WTC11 (cell line): ENCODE measurements at regions not wholly inside any gene's neighbourhood (a gene's known extent, or its start where the extent isn't known, plus 50 kb on each side); places are given as distances from the start of the nearest gene placed in this dataset.

Experiments
- ATAC-seq: fragments of 200-7000 bp; cut with Tn5 transposase; 2 replicates; pipeline ENCODE4 v1.10.0; 2021; ENCODE audit warnings: mild to moderate bottlenecking, moderate library complexity
- CTCF ChIA-PET: fragments of 300-600 bp; sonication (Branson Sonifier 250); formaldehyde crosslinking; loops from one replicate; lab custom pipeline; 2021; ENCODE audit warnings: antibody characterized with exemption; lab: Charles Lee
- POLR2A ChIA-PET: fragments of 350-600 bp; sonication (Branson Sonifier 250); formaldehyde crosslinking; loops from one replicate; lab custom pipeline; 2021; ENCODE audit warnings: antibody characterized with exemption; lab: Charles Lee
- DNase-seq: peaks from one replicate; pipeline ENCODE4 v3.0.0; 2021; ENCODE audit warnings: low spot score
- H3K27ac Mint-ChIP-seq: 2 replicates; pipeline ENCODE4 v1.8.0; 2021; ENCODE audit warnings: mixed read lengths
- H3K27me3 Mint-ChIP-seq: 2 replicates; pipeline ENCODE4 v1.8.0; 2021; ENCODE audit warnings: low read depth, mild to moderate bottlenecking, moderate library complexity, mixed read lengths
- H3K36me3 Mint-ChIP-seq: 2 replicates; pipeline ENCODE4 v1.8.0; 2021; ENCODE audit warnings: mixed read lengths
- H3K4me1 Mint-ChIP-seq: 2 replicates; pipeline ENCODE4 v1.8.0; 2022; ENCODE audit warnings: mixed read lengths
- H3K4me3 Mint-ChIP-seq: 2 replicates; pipeline ENCODE4 v1.8.0; 2021; ENCODE audit warnings: mild to moderate bottlenecking, moderate library complexity, mixed read lengths
- H3K9me3 Mint-ChIP-seq: 2 replicates; pipeline ENCODE4 v1.8.0; 2021; ENCODE audit warnings: mixed read lengths
- ATF3 ChIP-seq: sonication (generic); formaldehyde crosslinking; conservative IDR thresholded peaks from 2 replicates; pipeline ENCODE4 v1.8.1; 2022; ENCODE audit warnings: mild to moderate bottlenecking, missing genetic modification reagents
- E2F5 ChIP-seq: sonication (generic); formaldehyde crosslinking; IDR thresholded peaks from 2 replicates; pipeline ENCODE4 v1.8.1; 2022; ENCODE audit warnings: mild to moderate bottlenecking, moderate library complexity, missing genetic modification reagents
- FOXP4 ChIP-seq: sonication (generic); formaldehyde crosslinking; IDR thresholded peaks from 2 replicates; pipeline ENCODE4 v1.8.0; 2022; ENCODE audit warnings: mild to moderate bottlenecking, missing genetic modification reagents
- NFE2L1 ChIP-seq: sonication (generic); formaldehyde crosslinking; IDR thresholded peaks from 2 replicates; pipeline ENCODE4 v1.8.1; 2023; ENCODE audit warnings: missing genetic modification reagents
- NR1H2 ChIP-seq: sonication (generic); formaldehyde crosslinking; IDR thresholded peaks from 2 replicates; pipeline ENCODE4 v1.9.0; 2021; ENCODE audit warnings: mild to moderate bottlenecking, moderate library complexity, missing genetic modification reagents
- NR3C1 ChIP-seq: sonication (generic); formaldehyde crosslinking; conservative IDR thresholded peaks from 2 replicates; pipeline ENCODE4 v1.8.1; 2023; ENCODE audit warnings: low read depth, mild to moderate bottlenecking, missing genetic modification reagents
- RELA ChIP-seq: sonication (generic); formaldehyde crosslinking; IDR thresholded peaks from 2 replicates; pipeline ENCODE4 v1.8.1; 2022; ENCODE audit warnings: missing genetic modification reagents, mild to moderate bottlenecking, borderline replicate concordance
- RORB ChIP-seq: fragments of 250-450 bp; sonication (Bioruptor Pico); IDR thresholded peaks from 2 replicates; pipeline ENCODE4 v1.9.0; 2021; ENCODE audit warnings: mild to moderate bottlenecking
- TEAD1 ChIP-seq: sonication (generic); formaldehyde crosslinking; IDR thresholded peaks from 2 replicates; pipeline ENCODE4 v1.8.0; 2022; ENCODE audit warnings: mild to moderate bottlenecking, missing genetic modification reagents
- USF2 ChIP-seq: sonication (generic); formaldehyde crosslinking; IDR thresholded peaks from 2 replicates; pipeline ENCODE4 v1.8.1; 2023; ENCODE audit warnings: mild to moderate bottlenecking, missing genetic modification reagents, moderate library complexity
- ZNF416 ChIP-seq: fragments of 250-450 bp; sonication (Bioruptor Pico); IDR thresholded peaks from 2 replicates; pipeline ENCODE4 v1.9.0; 2021; ENCODE audit warnings: mild to moderate bottlenecking, inconsistent platforms
- ZNF671 ChIP-seq: fragments of 250-450 bp; sonication (Bioruptor Pico); IDR thresholded peaks from 2 replicates; pipeline ENCODE4 v1.8.0; 2021; ENCODE audit warnings: mild to moderate bottlenecking
- ZSCAN18 ChIP-seq: fragments of 250-450 bp; sonication (Bioruptor Pico); IDR thresholded peaks from 2 replicates; pipeline ENCODE4 v2.1.2; 2022; ENCODE audit warnings: mild to moderate bottlenecking, moderate library complexity
- TF ChIP-seq, protein P1 (sequence below): fragments of 200-600 bp; IDR thresholded peaks from 2 replicates; pipeline ENCODE4 v1.8.0; 2022; ENCODE audit warnings: antibody characterized with exemption
- TF ChIP-seq, protein P2 (sequence below): fragments of 250-450 bp; sonication (Bioruptor Pico); IDR thresholded peaks from 2 replicates; pipeline ENCODE4 v1.9.0; 2021; ENCODE audit warnings: mild to moderate bottlenecking
- TF ChIP-seq, protein P3 (sequence below): sonication (generic); formaldehyde crosslinking; IDR thresholded peaks from 2 replicates; pipeline ENCODE4 v1.8.1; 2023; ENCODE audit warnings: mild to moderate bottlenecking, moderate library complexity, missing genetic modification reagents
- TF ChIP-seq, protein P4 (sequence below): sonication (generic); formaldehyde crosslinking; IDR thresholded peaks from 2 replicates; pipeline ENCODE4 v1.8.1; 2023; ENCODE audit warnings: mild to moderate bottlenecking, missing genetic modification reagents

DNA sequence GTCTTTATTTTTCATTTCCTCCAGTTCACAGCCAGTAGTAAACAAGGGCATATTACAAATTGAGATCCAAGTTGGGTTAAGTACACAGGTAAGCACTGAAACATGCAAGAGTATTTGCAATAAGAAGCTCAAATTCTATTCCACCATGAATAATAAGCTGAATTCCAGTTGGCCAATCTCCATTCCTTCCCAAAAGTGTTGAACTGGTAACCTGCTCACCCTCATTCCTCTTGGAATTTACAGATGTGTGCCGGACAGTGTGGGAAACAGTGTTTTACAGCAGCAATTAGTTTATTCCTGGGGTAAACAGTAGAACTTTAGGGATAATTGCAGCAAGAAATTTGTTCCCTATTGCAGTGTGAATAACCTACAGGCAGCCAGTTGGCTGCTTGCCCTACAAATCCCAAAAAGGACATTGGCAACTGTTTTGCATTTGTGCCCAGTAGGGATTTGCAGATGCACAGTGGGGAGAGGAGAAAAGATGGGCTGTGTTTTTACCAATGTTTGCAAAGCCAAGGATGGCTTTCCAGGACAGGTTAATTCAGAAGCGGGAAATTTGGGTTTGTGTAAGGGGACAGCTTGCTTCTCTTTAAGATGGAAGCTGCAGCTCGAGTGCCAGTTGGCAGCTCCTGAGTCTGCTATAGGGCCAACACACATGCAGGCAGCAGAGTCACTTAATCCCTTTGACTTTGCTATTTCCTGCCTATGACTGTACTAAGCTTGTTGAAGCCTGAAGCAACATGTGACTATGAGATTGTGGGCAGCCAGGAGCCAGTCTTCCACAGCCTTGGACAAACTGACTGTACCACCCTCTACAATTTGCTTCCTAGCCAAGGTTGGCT lies 318.9 kb downstream of the MAP2K6 start:
- no peaks in the 10 kb centered on the region for H3K4me1 Mint-ChIP-seq
- H3K27me3 Mint-ChIP-seq: no peaks in the 10 kb centered on the region; the same call in 1 of the 2 replicates
- H3K4me3 Mint-ChIP-seq: no peak overlapping the region
- TF ChIP-seq, protein P1, sequence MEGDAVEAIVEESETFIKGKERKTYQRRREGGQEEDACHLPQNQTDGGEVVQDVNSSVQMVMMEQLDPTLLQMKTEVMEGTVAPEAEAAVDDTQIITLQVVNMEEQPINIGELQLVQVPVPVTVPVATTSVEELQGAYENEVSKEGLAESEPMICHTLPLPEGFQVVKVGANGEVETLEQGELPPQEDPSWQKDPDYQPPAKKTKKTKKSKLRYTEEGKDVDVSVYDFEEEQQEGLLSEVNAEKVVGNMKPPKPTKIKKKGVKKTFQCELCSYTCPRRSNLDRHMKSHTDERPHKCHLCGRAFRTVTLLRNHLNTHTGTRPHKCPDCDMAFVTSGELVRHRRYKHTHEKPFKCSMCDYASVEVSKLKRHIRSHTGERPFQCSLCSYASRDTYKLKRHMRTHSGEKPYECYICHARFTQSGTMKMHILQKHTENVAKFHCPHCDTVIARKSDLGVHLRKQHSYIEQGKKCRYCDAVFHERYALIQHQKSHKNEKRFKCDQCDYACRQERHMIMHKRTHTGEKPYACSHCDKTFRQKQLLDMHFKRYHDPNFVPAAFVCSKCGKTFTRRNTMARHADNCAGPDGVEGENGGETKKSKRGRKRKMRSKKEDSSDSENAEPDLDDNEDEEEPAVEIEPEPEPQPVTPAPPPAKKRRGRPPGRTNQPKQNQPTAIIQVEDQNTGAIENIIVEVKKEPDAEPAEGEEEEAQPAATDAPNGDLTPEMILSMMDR: no peak
- TF ChIP-seq ZNF416 (CRISPR knock-in tag) (no peak), NFE2L1 (CRISPR knock-in tag) (no peak), RELA (no peak)
- TF ChIP-seq, protein P2, sequence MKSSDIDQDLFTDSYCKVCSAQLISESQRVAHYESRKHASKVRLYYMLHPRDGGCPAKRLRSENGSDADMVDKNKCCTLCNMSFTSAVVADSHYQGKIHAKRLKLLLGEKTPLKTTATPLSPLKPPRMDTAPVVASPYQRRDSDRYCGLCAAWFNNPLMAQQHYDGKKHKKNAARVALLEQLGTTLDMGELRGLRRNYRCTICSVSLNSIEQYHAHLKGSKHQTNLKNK (CRISPR knock-in tag): no peak
- TF ChIP-seq, all 79 proteins: peak for 0
- ChIA-PET CTCF (no interaction called here), POLR2A (no interaction called here)
- DNase-seq (no peak), ATAC-seq (peak; percentile 43; the same call in 1 of the 2 replicates)
- Mint-ChIP-seq H3K9me3 (peaks cover 16% of the 10 kb centered on the region), H3K36me3 (no peaks in the 10 kb centered on the region), H3K27ac (no peak overlapping the region)

GRCh38 chr17:69734656-69735055 lies 320.2 kb downstream of the MAP2K6 start:
- CTCF ChIA-PET: no interaction called here

More at GRCh38 chr17:69734656-69735055, 320.2 kb downstream of the MAP2K6 start:
- no peak for TF ChIP-seq RORB (CRISPR knock-in tag)
- TF ChIP-seq ATF3 (CRISPR knock-in tag): no peak
- TF ChIP-seq USF2: no peak
- no peak for TF ChIP-seq TEAD1 (CRISPR knock-in tag)
- no peak for TF ChIP-seq E2F5 (CRISPR knock-in tag)
- no peak for TF ChIP-seq ZNF671 (CRISPR knock-in tag)
- TF ChIP-seq, protein P3, sequence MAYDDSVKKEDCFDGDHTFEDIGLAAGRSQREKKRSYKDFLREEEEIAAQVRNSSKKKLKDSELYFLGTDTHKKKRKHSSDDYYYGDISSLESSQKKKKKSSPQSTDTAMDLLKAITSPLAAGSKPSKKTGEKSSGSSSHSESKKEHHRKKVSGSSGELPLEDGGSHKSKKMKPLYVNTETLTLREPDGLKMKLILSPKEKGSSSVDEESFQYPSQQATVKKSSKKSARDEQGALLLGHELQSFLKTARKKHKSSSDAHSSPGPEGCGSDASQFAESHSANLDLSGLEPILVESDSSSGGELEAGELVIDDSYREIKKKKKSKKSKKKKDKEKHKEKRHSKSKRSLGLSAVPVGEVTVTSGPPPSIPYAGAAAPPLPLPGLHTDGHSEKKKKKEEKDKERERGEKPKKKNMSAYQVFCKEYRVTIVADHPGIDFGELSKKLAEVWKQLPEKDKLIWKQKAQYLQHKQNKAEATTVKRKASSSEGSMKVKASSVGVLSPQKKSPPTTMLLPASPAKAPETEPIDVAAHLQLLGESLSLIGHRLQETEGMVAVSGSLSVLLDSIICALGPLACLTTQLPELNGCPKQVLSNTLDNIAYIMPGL: no peak
- TF ChIP-seq ZSCAN18 (CRISPR knock-in tag): no peak
- no peak for TF ChIP-seq FOXP4 (CRISPR knock-in tag)
- TF ChIP-seq, protein P4, sequence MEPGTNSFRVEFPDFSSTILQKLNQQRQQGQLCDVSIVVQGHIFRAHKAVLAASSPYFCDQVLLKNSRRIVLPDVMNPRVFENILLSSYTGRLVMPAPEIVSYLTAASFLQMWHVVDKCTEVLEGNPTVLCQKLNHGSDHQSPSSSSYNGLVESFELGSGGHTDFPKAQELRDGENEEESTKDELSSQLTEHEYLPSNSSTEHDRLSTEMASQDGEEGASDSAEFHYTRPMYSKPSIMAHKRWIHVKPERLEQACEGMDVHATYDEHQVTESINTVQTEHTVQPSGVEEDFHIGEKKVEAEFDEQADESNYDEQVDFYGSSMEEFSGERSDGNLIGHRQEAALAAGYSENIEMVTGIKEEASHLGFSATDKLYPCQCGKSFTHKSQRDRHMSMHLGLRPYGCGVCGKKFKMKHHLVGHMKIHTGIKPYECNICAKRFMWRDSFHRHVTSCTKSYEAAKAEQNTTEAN (CRISPR knock-in tag): no peak
- TF ChIP-seq NR1H2 (CRISPR knock-in tag): no peak
- TF ChIP-seq NR3C1 (CRISPR knock-in tag): no peak
- POLR2A ChIA-PET: no interaction called here
- no peaks in the 10 kb centered on the region for H3K36me3 Mint-ChIP-seq
- DNase-seq (no peak), ATAC-seq (no peak)
- H3K27me3 Mint-ChIP-seq: no peaks in the 10 kb centered on the region; the same call in 1 of the 2 replicates
- H3K9me3 Mint-ChIP-seq: peaks cover 16% of the 10 kb centered on the region
- no peak overlapping the region for H3K27ac Mint-ChIP-seq
- H3K4me3 Mint-ChIP-seq: no peak overlapping the region
- no peaks in the 10 kb centered on the region for H3K4me1 Mint-ChIP-seq
